ENCODE measurements at regions not wholly inside any gene's neighbourhood (a gene's known extent, or its start where the extent isn't known, plus 50 kb on each side); places are given as distances from the start of the nearest gene placed in this dataset.

- no peaks in the 10 kb centered on the region for H3K9me3 ChIP-seq (replicated peaks in 1 of 11)
- H3K4me1 ChIP-seq = peaks cover 19 to 43% (median 35%) of the 10 kb centered on the region in 10 experiments
- peak overlapping the region; percentile 7 to 58 (median 38); a peak in 18 of 22 replicates for H3K4me2 ChIP-seq
- H3K4me3 ChIP-seq = no peak overlapping the region
- peaks cover 0 to 26% (median 7%) of the 10 kb centered on the region in 11 experiments; a peak in 8 of 22 replicates for H4K20me1 ChIP-seq
- no peaks in the 10 kb centered on the region for H3K36me3 ChIP-seq
- H3K27me3 ChIP-seq = peaks cover 25 to 47% (median 40%) of the 10 kb centered on the region in 11 experiments; a peak in 21 of 22 replicates
- peak overlapping the region in 3 of 11 experiments; percentile 3 to 18 (median 6); a peak in 2 of 22 replicates for H3K27ac ChIP-seq
- peak overlapping the region in 5 of 11 experiments; percentile 21 to 50 (median 24); a peak in 2 of 22 replicates for H3K9ac ChIP-seq
- TF ChIP-seq Cebpa-rat (IDR thresholded peaks at IDR 0.05) = no peak
Measured at GRCh38 chr10:78997635-78998618, 70.8 kb upstream of the ZMIZ1 start.

DNA sequence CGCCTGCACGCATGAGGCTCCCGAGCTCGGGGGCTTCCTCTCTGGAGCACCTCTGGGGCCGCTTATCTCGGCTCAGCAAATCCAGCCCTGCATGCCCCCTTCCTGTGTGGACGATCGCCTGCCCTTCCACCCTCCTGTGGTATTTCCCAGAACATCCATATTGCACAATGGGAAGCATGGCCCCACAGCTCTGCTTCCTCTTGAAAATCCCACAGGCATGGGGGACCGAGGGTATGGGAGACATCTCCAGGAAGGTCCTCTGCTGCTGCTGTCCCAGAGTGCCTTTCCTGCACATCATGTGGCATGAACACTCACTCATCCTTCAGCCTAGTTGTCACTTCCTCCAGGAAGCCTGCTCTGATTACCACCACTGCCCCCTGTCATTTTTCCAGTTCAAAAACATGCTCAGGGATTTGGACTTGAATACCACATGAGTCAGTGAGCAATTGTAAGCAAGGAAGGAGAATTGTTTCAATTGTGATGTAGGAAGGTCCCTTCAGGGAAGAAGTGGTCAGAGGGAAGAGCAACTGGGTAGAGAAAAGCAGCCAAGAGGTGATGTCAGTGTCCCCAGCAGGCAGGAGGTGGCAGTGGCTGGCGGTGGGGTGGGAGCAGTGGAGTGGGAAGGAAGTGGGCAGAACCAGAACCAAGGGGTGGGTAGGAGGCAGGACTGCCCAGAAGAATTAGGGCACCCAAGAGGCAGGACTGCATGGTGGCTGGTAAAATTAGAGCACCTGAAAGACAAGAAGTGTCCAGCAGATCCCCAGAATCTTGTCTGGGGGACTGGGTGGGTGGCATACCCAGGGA, 67.5 kb upstream of the ZMIZ1 start:
- no peak for TF ChIP-seq Cebpa-rat (IDR thresholded peaks at IDR 0.05)
- Histone ChIP-seq H3K27me3 (peaks cover 8 to 15% (median 11%) of the 10 kb centered on the region in 11 experiments; a peak in 17 of 22 replicates), H3K4me2 (peak overlapping the region; percentile 16 to 71 (median 50); a peak in 19 of 22 replicates), H3K4me1 (peaks cover 7 to 32% (median 28%) of the 10 kb centered on the region in 10 experiments), H3K9ac (no peak overlapping the region), H3K9me3 (replicated peaks in 1 of 11) (no peaks in the 10 kb centered on the region), H3K36me3 (no peaks in the 10 kb centered on the region), H3K4me3 (no peak overlapping the region), H4K20me1 (peaks cover 0 to 11% (median 0%) of the 10 kb centered on the region in 11 experiments; a peak in 2 of 22 replicates), H3K27ac (no peak overlapping the region)

DNA sequence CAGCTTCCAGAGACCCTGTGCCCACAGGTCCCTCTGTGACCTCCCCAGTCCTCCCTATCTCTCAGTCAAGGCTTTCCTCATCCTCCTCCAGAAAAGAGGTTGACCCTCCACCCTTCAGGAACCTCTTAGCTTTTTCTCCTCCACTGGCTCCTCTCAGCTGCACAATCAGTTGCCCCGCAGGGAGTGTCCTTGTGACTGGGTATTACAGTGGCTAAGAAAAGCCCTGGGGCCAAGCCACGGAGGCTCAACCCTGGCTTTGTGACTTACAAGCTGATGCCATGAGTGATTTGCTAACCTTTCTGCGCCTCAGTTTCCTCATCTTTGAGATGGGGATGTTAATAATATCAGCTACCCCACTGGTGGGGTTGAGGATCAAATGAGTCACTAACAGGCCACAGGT, 66.4 kb upstream of the ZMIZ1 start:
- H3K9me3 ChIP-seq (replicated peaks in 1 of 11) = no peaks in the 10 kb centered on the region
- H3K4me1 ChIP-seq = peaks cover 0 to 33% (median 23%) of the 10 kb centered on the region in 10 experiments; a peak in 18 of 20 replicates
- H3K4me3 ChIP-seq = no peak overlapping the region
- no peak overlapping the region for H3K4me2 ChIP-seq
- no peak overlapping the region for H3K9ac ChIP-seq
- H3K27me3 ChIP-seq = peaks cover 0 to 5% (median under 1%) of the 10 kb centered on the region in 11 experiments; a peak in 8 of 22 replicates
- no peak for TF ChIP-seq Cebpa-rat (IDR thresholded peaks at IDR 0.05)
- H3K27ac ChIP-seq = no peak overlapping the region
- no peaks in the 10 kb centered on the region for H3K36me3 ChIP-seq
- H4K20me1 ChIP-seq = 0 out of 22 replicates have a peak, but pooled peaks cover 0 to 3% (median 0%) of the 10 kb centered on the region in 11 experiments

GRCh38 chr10:79003183-79004100, 65.3 kb upstream of the ZMIZ1 start:
- no peaks in the 10 kb centered on the region for H3K27me3 ChIP-seq

GRCh38 chr10:79004311-79004710, 64.5 kb upstream of the ZMIZ1 start:
- Histone ChIP-seq H3K27ac (no peak overlapping the region), H3K4me1 (peaks cover 0 to 30% (median 14%) of the 10 kb centered on the region in 10 experiments; a peak in 16 of 20 replicates), H3K9ac (no peak overlapping the region), H3K4me2 (no peak overlapping the region), H3K4me3 (no peak overlapping the region), H3K27me3 (no peaks in the 10 kb centered on the region), H3K36me3 (no peaks in the 10 kb centered on the region), H4K20me1 (no peaks in the 10 kb centered on the region), H3K9me3 (replicated peaks in 1 of 11) (no peaks in the 10 kb centered on the region)
- TF ChIP-seq Cebpa-rat (IDR thresholded peaks at IDR 0.05) = no peak

More at GRCh38 chr10:79003183-79004100, 65.3 kb upstream of the ZMIZ1 start:
- no peak overlapping the region for H3K4me2 ChIP-seq
- no peak overlapping the region for H3K27ac ChIP-seq
- no peak overlapping the region for H3K4me3 ChIP-seq
- peaks cover 0 to 31% (median 16%) of the 10 kb centered on the region in 10 experiments; a peak in 17 of 20 replicates for H3K4me1 ChIP-seq
- no peaks in the 10 kb centered on the region for H3K9me3 ChIP-seq (replicated peaks in 1 of 11)
- no peak for TF ChIP-seq Cebpa-rat (IDR thresholded peaks at IDR 0.05)
- no peak overlapping the region for H3K9ac ChIP-seq
- H3K36me3 ChIP-seq = no peaks in the 10 kb centered on the region
- H4K20me1 ChIP-seq = no peaks in the 10 kb centered on the region

- Histone ChIP-seq H3K4me2 (no peak overlapping the region), H3K9ac (no peak overlapping the region), H4K20me1 (no peaks in the 10 kb centered on the region), H3K9me3 (replicated peaks in 1 of 11) (no peaks in the 10 kb centered on the region), H3K27ac (no peak overlapping the region), H3K4me1 (peaks cover 2 to 29% (median 14%) of the 10 kb centered on the region in 10 experiments; a peak in 19 of 20 replicates), H3K27me3 (no peaks in the 10 kb centered on the region), H3K36me3 (no peaks in the 10 kb centered on the region), H3K4me3 (no peak overlapping the region)
- TF ChIP-seq Cebpa-rat (IDR thresholded peaks at IDR 0.05) = no peak
Measured at GRCh38 chr10:79005126-79005810, 63.5 kb upstream of the ZMIZ1 start.

DNA sequence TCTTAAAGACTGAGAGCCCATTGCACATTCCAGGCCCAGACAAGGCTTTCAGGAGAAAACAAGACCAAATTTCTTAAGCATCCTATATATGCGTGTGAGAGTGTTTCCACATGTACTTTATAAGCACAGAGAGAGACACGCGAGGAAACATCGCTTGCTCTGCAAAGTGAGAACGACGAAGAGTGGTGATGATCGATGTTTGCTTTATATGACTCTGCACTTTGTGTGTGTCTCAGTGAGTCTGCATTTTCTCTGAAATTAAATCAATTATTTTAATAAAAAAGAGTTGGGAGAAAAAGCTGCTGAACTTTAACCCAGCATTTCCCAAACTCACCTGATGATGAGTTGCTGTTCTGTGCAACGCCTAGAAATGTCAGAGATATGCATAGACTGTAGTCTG, 61.7 kb upstream of the ZMIZ1 start:
- Histone ChIP-seq H3K36me3 (no peaks in the 10 kb centered on the region), H3K4me3 (no peak overlapping the region), H3K4me1 (peaks cover 7 to 20% (median 12%) of the 10 kb centered on the region in 10 experiments; a peak in 19 of 20 replicates)

More for the DNA sequence above, 61.7 kb upstream of the ZMIZ1 start:
- Histone ChIP-seq H4K20me1 (no peaks in the 10 kb centered on the region), H3K9me3 (replicated peaks in 1 of 11) (no peaks in the 10 kb centered on the region), H3K27ac (no peak overlapping the region), H3K27me3 (no peaks in the 10 kb centered on the region), H3K4me2 (peak overlapping the region in 2 of 11 experiments; percentile 27 to 65; a peak in 3 of 22 replicates), H3K9ac (no peak overlapping the region)
- no peak for TF ChIP-seq Cebpa-rat (IDR thresholded peaks at IDR 0.05)

Measured in BLaER1 treated with 17β-estradiol and CSF1 and Interleukin-3, amounts not matched to agents 10 nM and 100 nM (cell line).